ENCODE measurements at regions not wholly inside any gene's neighbourhood (a gene's known extent, or its start where the extent isn't known, plus 50 kb on each side); places are given as distances from the start of the nearest gene placed in this dataset.

DNA sequence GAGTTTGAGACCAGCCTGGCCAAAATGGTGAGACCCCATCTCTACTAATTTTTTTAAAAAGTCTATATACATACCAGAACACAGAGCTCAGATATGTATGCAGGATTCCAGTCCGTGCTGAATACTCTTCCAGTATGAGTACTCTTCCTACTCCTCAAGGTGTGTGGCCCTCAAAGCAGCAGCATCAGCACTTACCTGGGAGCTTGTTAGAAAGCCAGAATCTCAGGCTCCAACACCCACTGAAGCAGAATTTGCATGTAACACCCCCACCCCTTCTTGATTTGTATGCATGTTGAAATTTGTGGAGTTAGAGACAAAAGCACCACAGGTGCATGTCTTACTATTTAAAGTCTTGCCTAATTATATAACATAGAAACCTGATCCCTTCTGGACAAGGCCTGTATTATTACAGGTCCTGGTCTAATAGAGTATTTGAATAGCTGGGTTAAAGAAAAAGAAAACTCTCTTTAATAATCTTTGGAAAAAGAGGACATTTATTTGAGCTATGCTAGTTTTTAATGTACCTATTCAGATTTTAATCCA lies 50.3 kb upstream of the NFE2L2 start:
- DNase-seq = peak; percentile 36

DNA sequence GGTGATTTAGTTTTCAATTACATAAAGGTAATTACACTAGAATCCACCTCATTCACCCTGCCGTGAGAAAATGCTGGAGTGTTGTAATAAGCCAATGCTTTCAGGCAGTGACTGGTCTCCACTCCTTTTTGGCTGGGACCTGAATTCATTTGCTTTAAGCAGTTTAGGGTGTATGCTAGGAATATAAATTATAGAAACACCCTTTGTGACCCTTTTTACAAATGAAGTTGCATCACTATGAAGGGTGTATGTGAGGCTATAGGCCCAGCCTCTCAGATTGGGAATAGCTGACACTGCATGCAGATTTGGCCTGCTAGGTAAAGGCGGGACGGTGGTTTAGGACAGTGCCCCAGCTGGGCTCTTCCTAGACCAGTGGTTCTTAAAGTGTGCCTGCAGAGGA lies 50.8 kb upstream of the NFE2L2 start:
- no peak for DNase-seq

DNA sequence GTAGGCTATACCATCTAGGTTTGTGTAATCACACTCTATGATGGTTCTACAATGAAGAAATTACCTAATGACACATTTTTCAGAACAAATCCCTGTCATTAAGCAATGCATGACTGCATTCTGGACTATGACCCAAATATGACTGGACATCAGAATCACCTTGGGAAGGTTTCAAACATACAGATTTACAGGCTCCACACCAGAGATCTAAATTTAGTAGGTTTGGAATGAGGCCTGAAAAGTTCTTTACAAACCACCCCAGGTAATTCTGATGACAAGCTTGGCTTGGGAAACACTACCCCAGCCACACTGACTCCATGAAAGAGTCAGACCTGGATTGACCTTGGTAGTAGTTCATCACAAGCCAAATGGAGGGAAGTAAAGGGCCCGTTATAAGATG lies 52.2 kb upstream of the NFE2L2 start:
- no peak for DNase-seq

DNA sequence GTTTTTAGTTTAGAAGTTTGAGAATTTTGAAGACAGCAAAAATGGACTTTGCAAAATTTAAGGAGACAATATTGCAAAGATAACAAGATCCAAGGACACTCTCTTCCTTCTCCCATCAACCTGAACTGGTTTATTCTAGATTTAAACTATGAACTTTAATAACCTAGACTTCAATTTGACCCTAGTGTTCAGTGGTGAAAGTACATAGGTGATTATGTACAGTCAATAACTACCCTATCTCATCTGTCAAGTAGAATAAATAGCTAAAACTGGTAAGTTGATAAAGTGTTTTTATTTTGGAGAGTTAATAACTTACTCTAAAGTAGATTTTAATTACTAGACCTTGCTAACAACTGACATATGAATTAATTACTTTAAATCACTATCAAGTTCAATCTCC lies 52.9 kb upstream of the NFE2L2 start:
- no peak for DNase-seq

DNA sequence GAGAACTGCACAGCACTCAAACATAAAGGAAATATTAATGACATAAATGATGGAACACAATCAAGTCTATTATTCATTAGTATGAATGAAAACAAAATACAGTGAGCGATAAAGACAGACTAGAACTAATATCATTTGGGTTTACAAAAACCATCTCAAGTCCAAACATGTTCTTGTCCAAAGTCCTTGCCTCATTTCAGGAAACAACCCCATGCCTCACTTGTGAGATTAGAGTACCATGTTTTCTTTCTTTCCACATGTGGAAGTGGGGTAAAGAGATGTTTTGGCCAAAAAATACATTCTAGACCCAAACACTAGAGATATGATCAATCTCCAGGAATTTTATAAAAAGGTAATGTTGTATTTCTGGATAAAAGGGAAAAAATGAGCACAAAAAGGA lies 53.3 kb upstream of the NFE2L2 start:
- DNase-seq = no peak

DNA sequence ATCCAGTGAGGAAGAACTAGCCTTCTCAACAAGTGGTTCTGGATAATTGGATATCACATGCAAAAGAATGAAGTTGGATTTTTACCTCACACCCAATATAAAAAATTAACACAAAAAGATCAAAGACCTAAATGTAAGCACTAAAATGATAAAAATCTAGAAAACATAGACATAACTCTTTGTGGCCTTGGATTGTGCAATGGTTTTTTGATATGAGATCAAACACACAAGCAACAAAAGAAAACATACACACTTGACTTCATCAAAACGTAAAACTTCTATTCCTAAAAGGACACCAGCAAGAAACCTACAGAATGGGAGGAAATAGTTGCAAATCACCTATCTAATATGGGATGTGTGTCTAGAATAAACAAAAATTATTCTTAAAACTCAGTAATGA lies 54.1 kb upstream of the NFE2L2 start:
- DNase-seq = no peak

DNA sequence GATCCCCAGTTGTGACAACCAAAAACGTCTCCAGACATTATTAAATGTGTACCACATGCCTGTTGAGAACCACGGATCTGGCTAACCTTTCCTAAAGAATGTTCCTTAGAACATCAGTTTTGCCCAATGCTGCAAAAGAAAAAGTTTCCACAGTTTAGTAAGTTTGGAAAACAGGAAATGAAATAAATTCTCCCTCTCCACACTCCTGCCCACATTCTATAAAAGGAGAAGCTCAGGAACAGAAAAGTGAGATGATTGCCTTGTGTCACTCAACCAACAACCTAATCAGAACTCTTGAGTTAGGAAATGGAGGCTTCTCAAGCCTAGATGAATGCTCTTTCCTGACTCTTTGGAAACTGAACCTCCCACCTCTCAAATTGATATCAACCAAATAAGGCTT lies 56.1 kb upstream of the NFE2L2 start:
- no peak for DNase-seq

DNA sequence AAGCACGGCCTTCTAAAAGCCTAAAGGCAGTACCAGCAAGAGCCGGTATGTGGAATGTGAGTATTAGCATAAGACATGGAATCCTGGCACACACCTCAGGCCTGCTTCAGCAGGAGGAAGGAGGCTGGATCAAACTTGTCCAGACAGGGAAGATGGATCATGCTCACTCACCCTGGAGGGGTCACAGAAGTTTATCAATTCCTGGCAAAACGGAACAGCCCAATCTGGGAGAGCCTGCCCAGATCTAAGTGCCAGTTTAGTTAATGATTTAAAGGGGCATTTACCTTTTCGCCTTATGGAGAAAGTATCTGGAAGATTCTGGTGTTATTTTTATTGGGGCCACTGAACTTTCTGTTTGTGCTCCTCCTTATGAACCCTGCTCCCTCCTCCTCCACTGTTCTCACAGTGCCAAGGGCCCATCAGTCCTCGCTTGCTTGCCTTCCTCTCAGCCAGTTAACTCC lies 58.3 kb upstream of the NFE2L2 start:
- no peak for DNase-seq

DNA sequence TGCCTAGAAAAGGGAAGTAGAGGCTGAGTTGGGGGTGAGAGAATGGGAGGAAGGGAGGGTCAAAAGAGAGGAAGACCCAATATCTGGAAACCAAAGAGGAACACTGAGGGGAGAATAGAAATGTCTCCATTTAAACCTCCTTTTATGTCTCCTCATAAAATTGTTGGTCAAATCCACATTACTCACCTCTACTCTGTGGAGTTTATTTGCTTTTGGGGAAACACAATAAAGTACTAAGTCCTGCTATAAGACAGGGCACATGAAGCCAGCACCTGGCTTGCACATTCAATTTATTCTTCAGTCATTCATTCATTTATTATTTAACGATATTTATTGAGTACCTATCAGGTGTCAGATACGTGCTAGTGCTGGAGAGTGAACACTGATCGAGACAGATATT lies 60.3 kb upstream of the NFE2L2 start:
- DNase-seq = no peak

DNA sequence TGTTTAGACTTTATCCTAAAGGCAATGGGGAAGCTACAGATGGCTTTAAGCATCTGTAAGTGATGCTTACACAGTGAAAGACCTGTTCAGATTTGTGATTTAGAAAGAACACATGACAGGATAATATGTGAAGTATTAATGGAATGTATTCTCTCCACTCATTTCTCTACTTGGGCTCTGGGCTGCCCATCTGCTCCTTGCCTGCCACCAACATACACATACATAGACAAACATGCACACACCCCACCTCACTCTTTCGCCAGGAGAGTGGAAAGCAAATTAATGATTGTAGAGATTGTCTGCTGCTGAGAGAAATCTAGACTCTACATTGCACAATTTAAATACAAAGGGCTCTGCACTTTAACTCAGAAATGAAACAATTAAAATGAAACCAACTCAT lies 61.0 kb upstream of the NFE2L2 start:
- DNase-seq = no peak

DNA sequence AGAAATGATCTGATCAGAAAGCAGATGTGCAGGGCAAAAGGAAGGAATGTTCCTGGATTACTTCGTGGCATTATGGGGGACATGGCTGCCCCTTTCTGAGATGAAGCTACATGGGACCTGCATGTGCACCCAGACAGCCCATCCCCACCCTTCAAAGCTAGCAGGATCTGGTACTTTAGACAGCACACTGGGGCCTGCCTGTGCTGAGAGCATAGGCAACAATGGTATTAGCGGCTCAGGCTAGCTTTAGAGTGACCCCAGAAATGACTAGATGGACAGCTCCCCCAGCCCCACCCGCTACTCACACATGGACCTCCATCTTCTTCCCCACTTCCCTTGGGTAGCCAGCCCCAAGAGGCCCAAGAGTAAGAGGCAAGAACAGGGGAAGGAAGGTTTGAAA lies 61.5 kb upstream of the NFE2L2 start:
- no peak for DNase-seq

DNA sequence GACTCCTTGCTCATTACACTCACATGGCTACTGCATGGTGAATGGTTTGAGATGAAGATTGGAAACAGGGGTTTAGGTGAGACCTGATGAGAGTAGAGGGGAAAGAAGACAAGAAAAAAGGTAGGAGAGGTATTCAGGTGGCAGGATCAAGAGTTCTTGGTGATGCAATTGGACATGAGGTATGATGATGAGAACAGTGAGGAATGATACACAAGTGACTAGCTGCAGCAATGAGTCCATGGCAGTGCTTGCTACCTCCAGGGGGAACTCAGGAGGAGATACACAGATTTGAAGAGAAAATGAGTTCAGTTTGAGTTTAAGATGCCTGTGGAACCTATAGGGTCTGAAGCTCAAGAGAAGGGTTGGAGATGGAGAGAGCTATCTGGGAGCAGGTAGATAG lies 62.1 kb upstream of the NFE2L2 start:
- DNase-seq = no peak

DNA sequence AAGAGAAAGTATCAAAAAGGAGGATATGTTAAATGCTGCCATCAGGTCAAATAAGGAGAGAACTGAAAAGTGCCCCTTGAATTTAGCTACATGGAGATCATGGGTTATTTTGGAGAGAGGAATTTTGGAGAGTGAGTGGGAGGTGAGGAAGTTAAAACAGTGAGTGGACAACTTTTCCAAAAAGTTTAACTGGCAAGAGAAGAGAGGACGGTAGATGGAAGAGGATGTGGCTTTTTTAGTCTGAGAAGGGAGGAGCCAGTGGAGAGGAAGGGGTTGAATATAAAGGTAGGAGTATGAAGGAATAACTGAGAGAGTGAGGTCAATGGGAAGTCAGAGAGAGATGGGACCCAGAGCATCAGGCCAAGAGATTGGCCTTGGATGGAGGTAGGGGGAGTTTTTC lies 62.5 kb upstream of the NFE2L2 start:
- no peak for DNase-seq

DNA sequence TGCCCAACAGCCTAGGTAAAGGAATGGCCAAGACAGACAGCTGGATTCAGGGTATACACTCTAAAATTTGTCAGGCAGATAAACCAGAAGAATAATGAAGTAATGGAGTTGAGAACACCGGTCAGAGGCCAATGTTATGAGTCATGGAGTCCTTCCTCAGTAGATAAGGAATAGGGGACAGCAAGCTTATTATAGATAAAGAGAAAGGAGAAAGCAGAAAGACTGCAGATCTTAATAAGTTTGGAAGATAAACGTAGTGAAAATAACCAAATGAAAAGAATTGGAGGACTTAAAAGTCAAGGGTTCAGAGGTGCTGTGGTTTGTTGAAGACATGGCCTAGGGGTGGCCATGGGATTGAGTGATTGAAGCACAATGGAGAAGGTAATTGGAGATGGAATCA lies 63.5 kb upstream of the NFE2L2 start:
- no peak for DNase-seq

DNA sequence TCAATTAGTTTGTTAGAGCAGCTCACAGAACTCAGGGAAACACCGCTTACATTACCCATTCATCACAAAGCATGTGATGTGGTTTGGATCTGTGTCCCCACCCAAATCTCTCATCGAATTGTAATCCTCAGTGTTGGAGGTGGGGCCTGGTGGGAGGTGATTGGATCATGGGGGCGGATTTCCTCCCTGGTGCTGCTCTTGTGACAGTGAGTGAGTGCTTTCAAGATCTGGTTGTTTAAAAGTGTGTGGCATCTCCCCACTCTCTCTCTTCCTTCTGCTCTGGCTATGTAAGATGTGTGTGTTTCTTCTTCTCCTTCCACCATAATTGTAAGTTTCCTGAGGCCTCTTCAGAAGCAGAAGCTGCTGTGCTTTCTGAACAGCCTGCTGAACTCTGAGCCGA lies 63.5 kb upstream of the AGPS start:
- DNase-seq = no peak

DNA sequence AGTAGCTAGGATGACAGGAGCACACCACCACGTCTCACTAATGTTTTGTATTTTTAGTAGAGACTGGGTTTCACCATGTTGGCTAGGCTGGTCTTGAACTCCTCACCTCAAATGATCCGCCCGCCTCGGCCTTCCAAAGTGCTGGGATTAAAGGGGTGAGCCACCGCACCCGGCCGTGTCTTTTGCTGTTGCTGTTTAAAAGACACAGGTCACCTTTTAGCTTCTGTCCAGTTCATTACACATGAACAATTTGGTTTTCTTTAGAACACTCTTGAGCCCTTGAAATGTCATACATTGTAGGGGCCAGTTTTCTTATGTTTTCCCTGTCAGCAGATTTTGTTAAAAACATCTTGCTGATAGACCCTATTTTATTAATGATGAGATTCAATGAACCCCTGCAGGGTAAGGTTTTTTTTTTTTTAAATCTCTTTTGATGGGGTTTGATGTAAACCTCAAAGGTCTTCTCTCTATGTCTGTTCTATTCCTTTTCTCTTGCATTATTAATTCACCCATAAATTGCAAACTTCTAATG lies 61.0 kb upstream of the AGPS start:
- no peak for DNase-seq

DNA sequence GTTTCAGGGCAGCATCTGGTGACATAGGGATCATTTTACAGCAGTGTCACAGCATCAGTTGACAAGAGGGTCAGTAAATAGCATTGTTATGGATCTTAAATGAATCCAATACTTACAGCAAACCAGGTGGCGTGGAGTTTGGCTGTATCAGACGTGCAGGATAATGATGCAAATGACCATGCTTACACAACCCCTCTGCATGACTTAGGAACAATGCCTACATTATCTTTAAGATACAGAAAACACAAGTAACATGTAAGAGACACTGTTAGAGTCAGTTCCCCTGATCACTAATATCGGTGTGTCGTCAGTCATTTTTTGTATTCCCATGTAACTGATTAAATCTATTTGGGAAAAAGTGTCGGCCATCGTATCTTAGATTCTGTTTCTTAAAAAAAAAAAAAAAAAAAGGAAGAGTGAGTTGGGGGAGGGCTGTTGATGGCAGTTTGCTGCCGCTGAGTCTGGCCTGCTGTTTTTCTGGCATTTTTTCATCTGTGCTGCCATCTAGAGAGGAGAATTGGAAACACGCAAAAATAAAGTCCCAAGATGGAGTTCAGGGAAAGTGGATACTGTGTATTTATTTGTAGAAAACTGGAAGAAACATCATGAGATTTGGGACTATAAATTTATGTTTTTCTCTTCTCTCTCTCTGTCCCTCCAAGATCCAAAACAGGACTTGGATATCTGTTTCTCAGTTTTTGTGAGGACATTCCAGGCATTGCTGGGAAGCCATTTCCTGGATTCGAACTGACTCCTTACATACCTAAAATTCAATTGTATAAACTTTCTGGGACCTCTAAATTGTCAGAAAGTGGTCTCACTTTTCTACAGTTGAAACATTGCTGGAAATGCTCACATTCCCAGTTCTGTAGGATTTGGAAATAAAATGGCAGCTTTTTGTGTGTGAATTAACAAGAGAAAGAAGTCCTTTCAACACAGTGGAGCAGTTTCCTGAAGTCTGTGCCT lies 60.3 kb upstream of the AGPS start:
- DNase-seq = peak; percentile 56

DNA sequence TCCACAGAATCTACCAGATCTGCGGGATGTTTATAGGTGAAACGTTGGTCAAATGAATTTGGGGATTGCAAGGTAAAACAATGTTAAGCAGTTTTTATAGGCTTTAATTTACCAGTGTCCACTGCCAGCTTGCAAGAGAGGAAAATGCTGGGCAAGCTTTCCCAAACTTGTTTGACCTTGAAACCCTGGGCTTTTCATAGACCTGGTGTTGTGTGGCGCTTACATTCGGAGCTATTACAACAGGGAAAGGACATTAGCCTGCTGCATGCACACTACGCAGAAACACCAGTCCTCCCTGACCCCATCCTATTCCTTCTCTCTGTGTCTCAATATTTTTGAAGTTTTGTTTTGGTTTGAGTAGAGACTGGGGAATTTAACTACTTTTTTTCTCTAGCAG lies 59.6 kb upstream of the AGPS start:
- no peak for DNase-seq

DNA sequence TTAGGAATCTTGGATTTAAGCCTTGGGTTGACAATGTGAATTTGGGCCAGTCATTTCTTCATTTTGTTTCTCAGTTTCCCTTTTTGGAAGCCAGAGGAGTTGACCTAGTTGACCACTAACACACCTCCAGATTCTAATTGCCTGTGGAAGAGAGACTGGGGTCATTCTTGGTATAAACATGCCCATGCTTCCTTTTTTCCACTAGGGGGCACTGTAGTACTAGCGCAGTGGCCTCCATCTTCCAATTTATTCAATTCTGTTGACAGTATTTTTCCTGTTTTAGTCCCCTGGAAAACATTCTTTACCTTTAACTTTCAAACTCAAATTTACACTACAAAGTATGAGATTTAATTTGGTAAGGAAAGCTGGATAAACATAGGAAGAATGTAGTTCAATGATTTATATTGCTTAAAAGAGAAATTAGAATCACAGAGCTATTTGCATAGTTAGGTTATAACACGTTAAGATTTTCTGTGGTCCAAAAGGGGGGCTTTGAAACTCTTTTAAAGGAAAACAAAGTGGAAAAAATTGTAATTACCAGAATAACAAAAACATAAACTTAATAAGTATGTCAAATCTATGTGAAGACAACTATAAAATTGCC lies 57.5 kb upstream of the AGPS start:
- no peak for DNase-seq

DNA sequence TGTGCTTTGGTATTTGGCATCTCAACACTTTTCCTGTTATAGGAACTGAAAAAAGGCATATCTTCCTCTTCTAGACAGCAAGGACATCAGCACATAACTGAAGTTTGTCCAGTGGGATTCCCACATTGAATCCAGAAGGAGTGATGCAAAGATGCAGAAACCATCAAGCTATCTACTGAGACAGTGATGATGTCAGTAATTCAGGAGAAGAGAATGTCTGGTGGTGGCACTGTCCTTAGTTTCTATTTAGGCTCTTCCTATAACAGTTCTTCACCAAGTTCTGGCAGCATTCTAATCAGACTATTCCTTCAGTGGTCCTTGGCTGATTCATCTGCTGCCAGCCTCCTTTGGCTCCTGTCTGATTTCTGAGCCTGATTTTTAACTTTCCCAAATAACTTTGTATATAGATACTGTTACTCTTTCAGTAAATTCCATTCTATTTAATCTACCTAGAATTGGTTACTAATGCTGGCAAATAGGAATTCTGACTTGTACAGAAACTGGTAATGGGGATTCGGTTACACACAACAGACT lies 56.6 kb upstream of the AGPS start:
- DNase-seq = no peak

DNA sequence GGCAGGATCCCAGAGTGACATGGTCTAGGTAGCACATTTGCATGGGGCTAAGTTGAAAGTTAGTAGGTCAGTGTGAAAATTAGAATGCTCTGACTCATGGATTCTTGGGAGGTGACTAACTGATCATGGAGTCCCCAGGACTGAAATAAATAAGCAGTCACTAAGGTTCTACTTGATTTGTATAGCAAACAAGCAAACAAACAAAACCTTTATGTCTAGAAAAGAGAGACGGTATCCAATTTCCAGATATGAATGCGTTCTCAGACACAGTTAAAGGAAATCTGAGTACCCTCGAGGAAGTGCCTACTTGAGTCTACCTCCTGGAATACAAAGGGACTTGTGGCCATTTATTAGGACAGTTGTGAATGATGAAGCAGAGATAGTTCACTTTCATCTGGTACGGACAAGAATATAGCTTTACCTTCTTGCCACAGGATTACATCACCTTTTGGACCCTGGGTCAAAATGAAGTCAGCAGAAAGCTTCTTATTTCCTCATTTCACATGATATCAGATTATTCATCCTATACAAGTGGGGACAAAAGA lies 54.3 kb upstream of the AGPS start:
- DNase-seq = no peak

DNA sequence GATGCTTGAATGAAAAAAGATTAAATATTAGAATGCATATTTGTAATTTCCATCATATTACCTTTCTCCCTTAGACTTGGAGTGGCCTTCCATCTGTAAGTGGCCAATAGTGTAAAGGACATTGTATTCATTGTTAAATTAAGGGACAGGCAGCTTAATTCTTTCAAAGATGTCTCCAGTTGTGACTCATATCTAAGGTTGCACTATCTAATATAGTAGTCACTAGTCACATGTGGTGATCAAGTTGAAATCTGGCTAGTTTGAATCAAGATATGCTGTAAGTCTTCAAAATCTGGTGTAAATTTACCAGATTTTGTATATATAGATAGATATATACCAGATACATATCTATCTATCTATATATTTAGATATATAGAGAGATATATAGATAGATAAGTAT lies 52.4 kb upstream of the AGPS start:
- DNase-seq = no peak

DNA sequence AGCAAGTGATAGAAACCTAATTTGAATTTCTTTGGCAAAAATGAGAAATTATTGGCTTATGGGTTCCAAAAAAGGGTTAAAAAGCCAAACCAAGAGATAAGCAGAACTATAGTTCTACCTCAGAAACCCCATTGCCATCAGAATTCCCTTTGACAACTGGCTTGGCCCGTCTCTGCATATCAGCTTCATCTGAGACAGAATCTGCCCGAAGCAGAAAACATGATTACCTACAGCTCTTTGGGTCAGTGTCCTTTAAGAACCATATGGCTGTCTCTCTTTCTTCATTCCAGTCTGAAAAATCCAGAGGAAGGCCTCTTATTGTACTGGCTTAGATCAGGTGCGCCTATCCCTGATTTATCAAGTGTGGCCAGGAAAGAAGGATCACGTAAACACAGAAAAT lies 49.8 kb upstream of the AGPS start:
- no peak for DNase-seq

Data from NCI-H1417 treated with DMSO at 0.1 percent for 48 hours (cell line).